ENCODE measurements at regions not wholly inside any gene's neighbourhood (a gene's known extent, or its start where the extent isn't known, plus 50 kb on each side); places are given as distances from the start of the nearest gene placed in this dataset.

GRCh38 chr18:59760212-59760611 is 63.0 kb upstream of the CCBE1 start:
- no peak for DNase-seq (ENCODE audit: low read depth in 1 of 2, low spot score in 1 of 2)

- DNase-seq (ENCODE audit: low read depth in 1 of 2, low spot score in 1 of 2): no peak
Observed at GRCh38 chr18:59758837-59759236, 61.6 kb upstream of the CCBE1 start.

GRCh38 chr18:59758106-59758505 is 60.9 kb upstream of the CCBE1 start:
- no peak for DNase-seq (ENCODE audit: low read depth in 1 of 2, low spot score in 1 of 2)

- DNase-seq (ENCODE audit: low read depth in 1 of 2, low spot score in 1 of 2): no peak
Observed at GRCh38 chr18:59752666-59753065, 55.4 kb upstream of the CCBE1 start.

- no peak for DNase-seq (ENCODE audit: low read depth in 1 of 2, low spot score in 1 of 2)
Observed at GRCh38 chr18:59751186-59751585, 54.0 kb upstream of the CCBE1 start.

GRCh38 chr18:59748628-59749360 is 51.6 kb upstream of the CCBE1 start:
- DNase-seq (ENCODE audit: low read depth in 1 of 2, low spot score in 1 of 2): no peak

Measured in stimulated activated CD4-positive, alpha-beta T cell treated with anti-CD3 and anti-CD28 coated beads, Interleukin-15, amount 100 ng/mL, for 1 hour (primary cell).